IMR-90 (cell line): ENCODE measurements at regions not wholly inside any gene's neighbourhood (a gene's known extent, or its start where the extent isn't known, plus 50 kb on each side); places are given as distances from the start of the nearest gene placed in this dataset.

ENCODE experiments used
- ATAC-seq: fragments of 200-7000 bp; cut with Tn5 transposase; 2 replicates; pipeline ENCODE4 v1.9.1; 2020; ENCODE audit warnings: low read depth, mild to moderate bottlenecking, moderate library complexity
- BruUV-seq: library from RNA; stranded (reverse); fragments of 400-500 nt; replicated peaks from 2 replicates; lab custom pipeline; 2021; lab: Mats Ljungman, UMichigan
- CTCF ChIA-PET: fragments of 300-600 bp; formaldehyde crosslinking; extraction: SDS; loops from one replicate; lab custom pipeline; 2021; ENCODE audit warnings: antibody characterized with exemption; lab: Yijun Ruan, JAX
- POLR2A ChIA-PET: fragments of 300-600 bp; sonication (Branson Sonifier 250); formaldehyde crosslinking; loops from one replicate; lab custom pipeline; 2022; ENCODE audit warnings: antibody characterized with exemption; ENCODE audit not compliant: unreplicated experiment; lab: Charles Lee
- DNase-seq: peaks from one replicate; pipeline ENCODE4 v3.0.0; 2013
- H2AFZ ChIP-seq: replicated peaks from 2 replicates; pipeline ENCODE3; 2013; ENCODE audit warnings: low read length, mild to moderate bottlenecking; ENCODE audit not compliant: poor library complexity
- H2AK5ac ChIP-seq: 2 replicates; pipeline ENCODE4 v1.6.1; 2013; ENCODE audit warnings: low read depth, low read length, inconsistent platforms
- H2AK9ac ChIP-seq: replicated peaks from 2 replicates; pipeline ENCODE3; 2013; ENCODE audit warnings: mild to moderate bottlenecking, low read depth, low read length, moderate library complexity; ENCODE audit not compliant: poor library complexity
- H2BK120ac ChIP-seq: 2 replicates; pipeline ENCODE4 v1.6.1; 2013; ENCODE audit warnings: low read depth, low read length, inconsistent platforms
- H2BK15ac ChIP-seq: 3 replicates; pipeline ENCODE4 v1.6.1; 2013; ENCODE audit warnings: low read depth, low read length, inconsistent platforms
- H2BK20ac ChIP-seq: 2 replicates; pipeline ENCODE4 v1.6.1; 2013; ENCODE audit warnings: low read depth, mild to moderate bottlenecking, inconsistent platforms, low read length, moderate library complexity
- H2BK5ac ChIP-seq: 2 replicates; pipeline ENCODE4 v1.6.1; 2013; ENCODE audit warnings: mild to moderate bottlenecking, low read depth, low read length, inconsistent platforms; ENCODE audit not compliant: poor library complexity, severe bottlenecking
- H3K14ac ChIP-seq: replicated peaks from 2 replicates; pipeline ENCODE4 v1.6.1; 2013; ENCODE audit warnings: low read depth, low read length, inconsistent platforms
- H3K18ac ChIP-seq: 2 replicates; pipeline ENCODE4 v1.6.1; 2013; ENCODE audit warnings: low read depth, low read length, control low read depth
- H3K23ac ChIP-seq: 2 replicates; pipeline ENCODE4 v1.6.1; 2013; ENCODE audit warnings: low read depth, low read length, inconsistent platforms
- H3K27ac ChIP-seq: 2 replicates; pipeline ENCODE4 v1.5.1; 2013; ENCODE audit warnings: mild to moderate bottlenecking, control low read depth, low read length; ENCODE audit not compliant: insufficient read depth
- H3K27me3 ChIP-seq: 2 replicates; pipeline ENCODE4 v1.6.1; 2013; ENCODE audit warnings: low read length; ENCODE audit not compliant: control insufficient read depth, insufficient read depth
- H3K36me3 ChIP-seq: 2 replicates; pipeline ENCODE4 v1.6.1; 2013; ENCODE audit warnings: low read length, mixed read lengths; ENCODE audit not compliant: control insufficient read depth, insufficient read depth
- H3K4ac ChIP-seq: 2 replicates; pipeline ENCODE4 v1.6.1; 2013; ENCODE audit warnings: low read depth, low read length, inconsistent platforms
- H3K4me1 ChIP-seq: 2 replicates; pipeline ENCODE4 v1.6.1; 2013; ENCODE audit warnings: low read length, mixed read lengths; ENCODE audit not compliant: control insufficient read depth, insufficient read depth
- H3K4me2 ChIP-seq: 2 replicates; pipeline ENCODE4 v1.6.1; 2013; ENCODE audit warnings: low read depth, mild to moderate bottlenecking, control low read depth, low read length, moderate library complexity
- H3K4me3 ChIP-seq: 2 replicates; pipeline ENCODE4 v1.5.1; 2013; ENCODE audit warnings: low read depth, mild to moderate bottlenecking, control low read depth, low read length, moderate library complexity; ENCODE audit not compliant: insufficient read depth
- H3K56ac ChIP-seq: 2 replicates; pipeline ENCODE4 v1.6.1; 2013; ENCODE audit warnings: low read length, inconsistent platforms; ENCODE audit not compliant: insufficient read depth; ENCODE audit errors: extremely low read depth
- H3K79me1 ChIP-seq, 2 experiments: 2 replicates each; pipeline ENCODE4 v1.6.1; 2013; ENCODE audit warnings: low read length in 2 of 2, inconsistent platforms in 1 of 2, low read depth in 1 of 2
- H3K9ac ChIP-seq: 2 replicates; pipeline ENCODE4 v1.6.1; 2013; ENCODE audit warnings: low read depth, low read length, control low read depth
- H3K9me1 ChIP-seq: 2 replicates; pipeline ENCODE4 v1.6.1; 2013; ENCODE audit warnings: low read length, inconsistent platforms; ENCODE audit not compliant: insufficient read depth
- H3K9me3 ChIP-seq: 2 replicates; pipeline ENCODE4 v1.6.1; 2013; ENCODE audit warnings: low read length; ENCODE audit not compliant: control insufficient read depth, insufficient read depth
- H4K20me1 ChIP-seq: 2 replicates; pipeline ENCODE4 v1.6.1; 2013; ENCODE audit warnings: low read length, inconsistent platforms; ENCODE audit not compliant: insufficient read depth
- H4K5ac ChIP-seq: 2 replicates; pipeline ENCODE4 v1.6.1; 2013; ENCODE audit warnings: mild to moderate bottlenecking, low read depth, low read length, control low read depth
- H4K8ac ChIP-seq, 2 experiments: 2 replicates each; pipeline ENCODE4 v1.6.1; 2013; ENCODE audit warnings: low read depth in 2 of 2, low read length in 2 of 2, control low read depth in 1 of 2, inconsistent platforms in 1 of 2
- H4K91ac ChIP-seq: 2 replicates; pipeline ENCODE4 v1.6.1; 2013; ENCODE audit warnings: low read depth, low read length, inconsistent platforms; ENCODE audit not compliant: insufficient read depth
- BHLHE40 ChIP-seq: fragments of 150-350 bp; IDR thresholded peaks from 2 replicates; pipeline ENCODE4 v1.6.1; 2016; ENCODE audit warnings: mild to moderate bottlenecking, low read depth, low read length
- CEBPB ChIP-seq: IDR thresholded peaks from 2 replicates; pipeline ENCODE4 v1.6.1; 2012; ENCODE audit warnings: low read depth, low read length, improper control_type of control experiment
- CTCF ChIP-seq: conservative IDR thresholded peaks from 2 replicates; pipeline ENCODE4 v1.5.1; 2012; ENCODE audit warnings: mild to moderate bottlenecking, low read depth, low read length, improper control_type of control experiment
- ELK1 ChIP-seq: fragments of 150-350 bp; IDR thresholded peaks from 2 replicates; pipeline ENCODE4 v1.6.1; 2016; ENCODE audit warnings: low read depth, mild to moderate bottlenecking, low read length, moderate library complexity, borderline replicate concordance
- MAZ ChIP-seq: IDR thresholded peaks from 2 replicates; pipeline ENCODE4 v1.6.1; 2012; ENCODE audit warnings: low read depth, mild to moderate bottlenecking, low read length, improper control_type of control experiment, moderate library complexity, borderline replicate concordance
- MXI1 ChIP-seq: IDR thresholded peaks from 2 replicates; pipeline ENCODE4 v1.6.1; 2012; ENCODE audit warnings: low read depth, mild to moderate bottlenecking, low read length, moderate library complexity, borderline replicate concordance
- NFE2L2 ChIP-seq: fragments of 150-350 bp; IDR thresholded peaks from 2 replicates; pipeline ENCODE4 v1.6.1; 2016; ENCODE audit warnings: low read depth, mild to moderate bottlenecking, low read length
- RFX5 ChIP-seq: IDR thresholded peaks from 2 replicates; pipeline ENCODE4 v1.8.0; 2012; ENCODE audit warnings: low read depth, mild to moderate bottlenecking, low read length, moderate library complexity
- WGBS, 2 experiments: methylation state at CpG; one replicate each; pipeline versions ENCODE4 v1.1.5 to v1.1.7; 2013; ENCODE audit warnings: missing lambda C conversion rate in 2 of 2; ENCODE audit not compliant: insufficient read length in 1 of 2; ENCODE audit errors: extremely low coverage in 2 of 2; 5-methylcytosine and 5-hydroxymethylcytosine counted together
- dilution Hi-C: fragments of 300-500 bp; cut with HindIII; formaldehyde crosslinking; loops from one replicate; pipeline ENCODE4 v1.14.3; 2018; ENCODE audit warnings: low sequenced_read_pairs; ENCODE audit not compliant: unreplicated experiment
- in situ Hi-C: fragments of 300-500 bp; cut with MboI; formaldehyde crosslinking; loops from 3 replicates; pipeline ENCODE4 v1.14.3; 2019; ENCODE audit warnings: low sequenced_read_pairs, inconsistent platforms, mixed read lengths
- intact Hi-C: fragments of 100-400 bp; cut with micrococcal nuclease; formaldehyde crosslinking; loops from 2 replicates; pipeline ENCODE4 v1.10.0; 2022

DNA sequence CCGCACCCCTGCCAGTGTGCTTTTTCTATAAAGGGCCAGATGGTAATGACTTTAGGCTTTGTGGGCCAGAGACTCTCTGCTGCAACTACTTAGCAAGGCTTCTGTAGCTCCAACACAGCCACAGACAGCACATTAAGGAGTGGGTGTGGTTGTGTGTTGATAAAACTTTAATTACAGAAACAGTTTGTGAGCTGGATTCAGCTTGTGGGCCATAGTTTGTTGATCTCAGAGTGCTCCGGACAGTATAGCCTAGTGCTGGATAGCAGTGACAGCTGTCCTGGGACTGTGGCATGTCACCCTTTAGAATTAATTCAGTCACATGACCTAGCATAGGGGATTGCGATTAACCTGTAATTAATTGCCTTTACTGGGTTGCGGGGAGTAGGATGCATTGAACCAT lies 109.7 kb downstream of the ZNF664 start:
- POLR2A ChIA-PET: no interaction called here
- no peak for ATAC-seq
- Histone ChIP-seq H2BK15ac (no peak overlapping the region), H4K5ac (no peak overlapping the region), H3K4me1 (no peaks in the 10 kb centered on the region; the same call in 1 of the 2 replicates), H3K27ac (no peak overlapping the region), H3K14ac (no peak overlapping the region), H3K4ac (no peak overlapping the region), H2AK5ac (no peak overlapping the region), H3K79me1 (no peaks in the 10 kb centered on the region), H4K91ac (no peak overlapping the region), H2BK120ac (no peak overlapping the region), H3K4me2 (no peak overlapping the region), H2BK20ac (no peak overlapping the region), H4K20me1 (no peaks in the 10 kb centered on the region), H3K9me3 (no peaks in the 10 kb centered on the region), H2AFZ (no peak overlapping the region), H3K56ac (no peak overlapping the region), H3K18ac (no peak overlapping the region), H2AK9ac (no peak overlapping the region), H3K9me1 (no peaks in the 10 kb centered on the region), H3K27me3 (peaks cover 4% of the 10 kb centered on the region), H2BK5ac (no peak overlapping the region), H3K9ac (no peak overlapping the region), H3K23ac (no peak overlapping the region), H3K36me3 (no peaks in the 10 kb centered on the region), H3K4me3 (no peak overlapping the region), H4K8ac (no peak overlapping the region)
- DNase-seq: no peak
- dilution Hi-C loops: no loop called here
- WGBS, 2 experiments: 92% methylated on average over 2 of the region's 4 CpGs; no CpG with 5 or more reads in 1 of the 2 experiments
- in situ Hi-C loops: no loop called here
- intact Hi-C loops: no loop called here
- CTCF ChIA-PET: no interaction called here
- TF ChIP-seq MAZ (no peak), NFE2L2 (no peak), RFX5 (no peak), ELK1 (no peak), BHLHE40 (no peak), MXI1 (no peak), CTCF (no peak), CEBPB (no peak)
- no TSS peak for BruUV-seq
